ENCODE measurements at regions not wholly inside any gene's neighbourhood (a gene's known extent, or its start where the extent isn't known, plus 50 kb on each side); places are given as distances from the start of the nearest gene placed in this dataset.

DNA sequence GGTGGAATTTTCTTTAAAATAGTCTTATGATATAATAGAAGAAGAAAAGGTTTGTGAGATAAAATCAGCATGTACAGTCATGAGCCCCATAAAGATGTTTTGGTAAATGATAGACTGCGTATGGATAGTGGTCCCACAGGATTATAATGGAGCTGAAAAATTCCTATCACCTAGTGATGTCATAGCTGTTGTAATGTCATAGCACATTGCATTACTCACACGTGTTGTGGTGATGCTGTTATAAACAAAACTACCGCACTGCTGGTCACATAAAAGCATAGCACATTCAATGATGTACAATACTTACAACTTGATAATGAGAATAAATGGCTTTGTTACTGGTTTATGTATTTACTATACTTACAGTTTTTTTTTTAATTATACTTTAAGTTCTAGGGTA lies 715.2 kb upstream of the HTR2C start:
- H3K36me3 ChIP-seq: no peaks in the 10 kb centered on the region
- H3K4me2 ChIP-seq: peak overlapping the region; percentile 60
- H4K20me1 ChIP-seq: no peaks in the 10 kb centered on the region; the same call in 1 of the 2 replicates
- no peaks in the 10 kb centered on the region for H3K9me3 ChIP-seq
- H3K4me1 ChIP-seq: peaks cover 18% of the 10 kb centered on the region
- no peak overlapping the region for H3K9ac ChIP-seq
- H3K4me3 ChIP-seq: no peak overlapping the region
- TF ChIP-seq Cebpa-rat (IDR thresholded peaks at IDR 0.05): no peak
- H3K27ac ChIP-seq: no peak overlapping the region
- H3K27me3 ChIP-seq: peaks cover 63% of the 10 kb centered on the region

- Histone ChIP-seq H4K20me1 (no peaks in the 10 kb centered on the region; the same call in 1 of the 2 replicates), H3K36me3 (no peaks in the 10 kb centered on the region), H3K27ac (no peak overlapping the region), H3K4me3 (no peak overlapping the region), H3K4me2 (peak overlapping the region; percentile 60), H3K9ac (no peak overlapping the region), H3K27me3 (peaks cover 66% of the 10 kb centered on the region), H3K4me1 (peaks cover 18% of the 10 kb centered on the region), H3K9me3 (no peaks in the 10 kb centered on the region)
- no peak for TF ChIP-seq Cebpa-rat (IDR thresholded peaks at IDR 0.05)
These were observed 715.7 kb upstream of the HTR2C start for GRCh38 chrX:113868177-113868576.

DNA sequence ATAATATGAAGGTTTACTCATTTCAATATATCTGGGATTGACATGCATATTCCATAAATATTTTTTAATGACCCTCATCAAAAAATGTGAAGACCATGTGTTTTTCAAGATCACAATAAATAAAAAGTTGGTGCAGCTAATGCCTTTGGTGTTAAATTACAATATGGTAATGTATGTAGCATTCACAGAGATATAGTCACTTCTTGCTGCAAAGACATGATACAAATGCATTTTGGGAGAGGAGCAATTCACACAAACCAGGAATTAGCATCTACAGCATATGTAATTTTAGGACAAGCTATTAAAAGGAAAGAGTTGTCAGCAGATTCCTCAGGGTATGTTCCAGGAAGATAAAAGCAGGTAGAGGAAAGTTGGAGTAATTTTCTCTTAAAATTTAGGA lies 734.5 kb upstream of the HTR2C start:
- Histone ChIP-seq H3K36me3 (no peaks in the 10 kb centered on the region), H3K9ac (no peak overlapping the region), H3K4me2 (no peak overlapping the region), H3K4me1 (no peaks in the 10 kb centered on the region), H3K27ac (no peak overlapping the region), H3K4me3 (no peak overlapping the region), H3K9me3 (no peaks in the 10 kb centered on the region), H3K27me3 (peaks cover 27% of the 10 kb centered on the region; the same call in 1 of the 2 replicates), H4K20me1 (no peaks in the 10 kb centered on the region)
- no peak for TF ChIP-seq Cebpa-rat (IDR thresholded peaks at IDR 0.05)

DNA sequence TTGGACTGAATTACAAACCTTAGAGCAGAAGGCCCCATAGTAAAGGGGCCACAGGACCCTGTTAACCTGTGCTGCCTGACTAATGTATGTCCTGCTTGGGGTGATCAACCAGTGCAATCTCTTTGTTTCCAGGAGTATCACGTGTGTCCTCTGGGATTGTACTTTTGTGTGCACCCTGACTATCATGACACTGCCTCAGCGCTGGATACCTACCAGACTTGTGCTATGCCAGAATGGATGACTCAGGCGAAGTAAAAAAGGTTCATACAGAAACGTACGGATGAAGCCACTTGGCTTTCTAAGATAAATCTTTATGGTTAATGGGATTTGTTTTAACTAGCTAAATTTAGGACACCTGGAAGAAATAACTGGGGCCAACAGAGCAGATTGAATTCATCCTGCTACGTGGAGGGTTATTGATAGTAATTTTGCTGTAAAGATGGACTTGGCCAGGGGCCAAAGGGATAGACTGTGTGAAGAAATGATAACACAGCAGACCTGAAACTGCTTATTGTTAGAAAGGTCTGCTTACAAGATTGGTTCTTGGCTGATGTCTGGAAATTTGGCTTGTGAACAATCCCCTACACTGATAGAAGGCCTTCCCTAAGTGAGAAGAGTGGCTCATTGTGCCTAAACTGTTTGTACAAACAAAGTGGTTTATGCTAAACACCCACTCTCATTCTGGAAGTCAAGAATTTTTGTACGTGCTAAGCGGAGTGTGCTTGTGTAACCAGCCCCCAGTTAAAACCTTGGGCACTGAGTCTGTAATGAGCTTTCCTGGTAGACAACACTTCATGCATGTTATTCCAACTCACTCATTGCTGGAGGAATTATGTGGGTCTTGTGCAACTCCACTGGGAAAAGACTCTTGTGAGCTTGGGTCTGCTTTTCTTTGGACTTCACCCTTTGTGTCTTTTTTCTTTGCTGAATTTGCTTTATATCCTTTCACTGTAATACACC lies 750.5 kb upstream of the HTR2C start:
- no peak overlapping the region for H3K4me2 ChIP-seq
- no peak overlapping the region for H3K9ac ChIP-seq
- no peak overlapping the region for H3K27ac ChIP-seq
- peaks cover 71% of the 10 kb centered on the region for H3K27me3 ChIP-seq
- no peaks in the 10 kb centered on the region for H3K9me3 ChIP-seq
- no peak for TF ChIP-seq Cebpa-rat (IDR thresholded peaks at IDR 0.05)
- no peak overlapping the region for H3K4me3 ChIP-seq
- H3K4me1 ChIP-seq: no peaks in the 10 kb centered on the region
- H4K20me1 ChIP-seq: no peaks in the 10 kb centered on the region; the same call in 1 of the 2 replicates
- H3K36me3 ChIP-seq: no peaks in the 10 kb centered on the region

GRCh38 chrX:113828470-113828869 lies 755.4 kb upstream of the HTR2C start:
- TF ChIP-seq Cebpa-rat (IDR thresholded peaks at IDR 0.05): no peak
- Histone ChIP-seq H3K27me3 (peaks cover 78% of the 10 kb centered on the region), H3K9ac (no peak overlapping the region), H3K36me3 (no peaks in the 10 kb centered on the region), H3K9me3 (no peaks in the 10 kb centered on the region), H3K27ac (no peak overlapping the region), H3K4me3 (no peak overlapping the region), H4K20me1 (peaks cover 4% of the 10 kb centered on the region; the same call in 1 of the 2 replicates), H3K4me2 (no peak overlapping the region), H3K4me1 (no peaks in the 10 kb centered on the region)

DNA sequence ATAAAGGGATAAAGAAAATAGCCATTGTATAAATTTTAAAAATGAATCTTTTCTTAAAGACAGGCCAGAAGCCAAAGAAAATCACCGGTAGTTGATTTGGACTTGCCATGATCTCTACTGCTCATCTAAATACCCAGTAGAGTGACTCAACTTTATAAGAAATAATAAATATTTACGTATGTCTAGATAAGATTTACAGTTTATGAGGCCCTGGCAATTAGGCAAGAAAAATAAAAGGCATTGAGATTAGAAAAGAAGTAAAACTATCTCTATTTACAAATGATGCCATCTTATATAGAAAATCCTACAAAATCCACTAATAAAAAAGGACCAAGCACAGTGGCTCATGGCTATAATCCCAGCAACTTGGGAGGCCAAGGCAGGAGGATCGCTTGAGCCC lies 765.5 kb upstream of the HTR2C start:
- H3K27ac ChIP-seq: no peak overlapping the region
- no peak for TF ChIP-seq Cebpa-rat (IDR thresholded peaks at IDR 0.05)
- no peaks in the 10 kb centered on the region for H3K36me3 ChIP-seq
- no peak overlapping the region for H3K9ac ChIP-seq
- H3K4me3 ChIP-seq: no peak overlapping the region
- 0 out of 2 replicates have a peak, but pooled peaks cover 4% of the 10 kb centered on the region for H3K9me3 ChIP-seq
- no peaks in the 10 kb centered on the region for H3K4me1 ChIP-seq
- no peaks in the 10 kb centered on the region for H4K20me1 ChIP-seq
- peaks cover 27% of the 10 kb centered on the region; the same call in 1 of the 2 replicates for H3K27me3 ChIP-seq
- no peak overlapping the region for H3K4me2 ChIP-seq

DNA sequence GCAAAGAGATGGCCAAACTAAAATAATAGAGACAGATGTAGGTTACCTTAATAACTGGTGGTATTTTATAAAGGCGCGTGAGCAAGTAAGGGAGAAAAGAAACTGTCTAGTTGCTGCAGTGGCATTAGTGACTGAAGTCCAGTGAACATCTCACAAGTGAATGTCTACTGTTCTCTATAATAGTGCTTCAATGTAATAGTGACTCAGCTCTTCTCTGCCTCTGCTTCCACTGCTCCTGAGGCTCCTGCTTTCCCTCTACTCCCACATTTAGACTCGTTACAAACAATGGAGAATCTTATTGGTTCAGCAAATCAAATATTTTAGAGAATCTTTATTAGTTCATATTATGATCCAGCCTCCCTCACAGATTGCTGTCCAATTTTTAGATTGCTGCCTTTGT lies 779.1 kb upstream of the HTR2C start:
- H3K4me1 ChIP-seq: no peaks in the 10 kb centered on the region
- no peak overlapping the region for H3K9ac ChIP-seq
- TF ChIP-seq Cebpa-rat (IDR thresholded peaks at IDR 0.05): no peak
- no peak overlapping the region for H3K4me2 ChIP-seq
- 0 out of 2 replicates have a peak, but pooled peaks cover 5% of the 10 kb centered on the region for H4K20me1 ChIP-seq
- no peak overlapping the region for H3K4me3 ChIP-seq
- no peaks in the 10 kb centered on the region for H3K36me3 ChIP-seq
- H3K27ac ChIP-seq: no peak overlapping the region
- H3K9me3 ChIP-seq: no peaks in the 10 kb centered on the region
- peaks cover 86% of the 10 kb centered on the region for H3K27me3 ChIP-seq

- Histone ChIP-seq H3K9ac (no peak overlapping the region), H3K4me1 (no peaks in the 10 kb centered on the region), H3K36me3 (no peaks in the 10 kb centered on the region), H3K9me3 (no peaks in the 10 kb centered on the region), H4K20me1 (0 out of 2 replicates have a peak, but pooled peaks cover 5% of the 10 kb centered on the region), H3K4me2 (no peak overlapping the region), H3K27ac (no peak overlapping the region), H3K4me3 (no peak overlapping the region), H3K27me3 (peaks cover 87% of the 10 kb centered on the region)
- TF ChIP-seq Cebpa-rat (IDR thresholded peaks at IDR 0.05): no peak
These were observed 779.6 kb upstream of the HTR2C start for GRCh38 chrX:113804291-113804690.

DNA sequence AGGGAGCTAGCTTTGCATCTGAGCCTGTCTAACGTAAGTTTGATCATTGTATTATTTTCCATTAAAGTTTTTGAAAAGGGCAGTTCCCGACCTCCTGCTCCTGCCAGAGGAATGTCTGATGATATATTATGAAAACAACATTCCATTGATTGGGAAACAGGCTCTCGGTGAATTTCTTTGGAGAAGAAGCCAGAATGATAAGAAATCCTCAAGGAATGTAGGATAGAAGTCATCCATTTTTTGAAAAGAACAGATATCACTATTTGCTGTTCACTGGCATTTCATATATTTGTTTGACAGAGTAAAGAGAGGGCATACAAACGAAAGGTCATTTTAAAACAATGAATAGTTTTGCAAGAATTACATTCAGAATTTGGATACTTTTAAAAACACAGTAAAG lies 781.0 kb upstream of the HTR2C start:
- Histone ChIP-seq H3K4me1 (no peaks in the 10 kb centered on the region), H3K4me3 (no peak overlapping the region), H3K27ac (no peak overlapping the region), H3K4me2 (no peak overlapping the region), H3K27me3 (peaks cover 86% of the 10 kb centered on the region), H3K36me3 (no peaks in the 10 kb centered on the region), H4K20me1 (0 out of 2 replicates have a peak, but pooled peaks cover 5% of the 10 kb centered on the region), H3K9ac (no peak overlapping the region), H3K9me3 (no peaks in the 10 kb centered on the region)
- TF ChIP-seq Cebpa-rat (IDR thresholded peaks at IDR 0.05): no peak

- H3K27ac ChIP-seq: no peak overlapping the region
- peaks cover 87% of the 10 kb centered on the region for H3K27me3 ChIP-seq
- H4K20me1 ChIP-seq: 0 out of 2 replicates have a peak, but pooled peaks cover 5% of the 10 kb centered on the region
- H3K4me2 ChIP-seq: no peak overlapping the region
- no peaks in the 10 kb centered on the region for H3K36me3 ChIP-seq
- no peaks in the 10 kb centered on the region for H3K9me3 ChIP-seq
- no peak for TF ChIP-seq Cebpa-rat (IDR thresholded peaks at IDR 0.05)
- no peaks in the 10 kb centered on the region for H3K4me1 ChIP-seq
- no peak overlapping the region for H3K9ac ChIP-seq
- H3K4me3 ChIP-seq: no peak overlapping the region
These were observed 782.9 kb upstream of the HTR2C start for GRCh38 chrX:113800955-113801354.
